GM12878 (cell line): ENCODE measurements at regions not wholly inside any gene's neighbourhood (a gene's known extent, or its start where the extent isn't known, plus 50 kb on each side); places are given as distances from the start of the nearest gene placed in this dataset.

Experiments used
- ATAC-seq: fragments of 200-7000 bp; cut with Tn5 transposase; 3 replicates; pipeline ENCODE4 v1.9.1; 2020; ENCODE audit warnings: mild to moderate bottlenecking, moderate library complexity
- BruUV-seq: library from RNA; stranded (reverse); fragments of 400-500 nt; replicated peaks from 2 replicates; lab custom pipeline; 2021; lab: Mats Ljungman, UMichigan
- CTCF ChIA-PET: fragments of 300-600 bp; sonication (Branson Sonifier 250); formaldehyde crosslinking; extraction: SDS; loops from one replicate; lab custom pipeline; 2021; ENCODE audit warnings: inconsistent platforms; lab: Yijun Ruan, JAX
- POLR2A ChIA-PET: fragments of 350-600 bp; formaldehyde crosslinking; extraction: SDS; loops from one replicate; lab custom pipeline; 2021; ENCODE audit warnings: inconsistent platforms; lab: Charles Lee
- RAD21 ChIA-PET: fragments of 300-600 bp; sonication (Branson Sonifier 250); formaldehyde crosslinking; loops from one replicate; lab custom pipeline; 2023; ENCODE audit warnings: antibody characterized with exemption; ENCODE audit not compliant: unreplicated experiment; lab: Charles Lee
- SMC1A ChIA-PET: fragments of 300-600 bp; sonication (Branson Sonifier 250); formaldehyde crosslinking; loops from one replicate; lab custom pipeline; 2023; ENCODE audit not compliant: unreplicated experiment, uncharacterized antibody; lab: Charles Lee
- DNase-seq: peaks from one replicate; pipeline ENCODE4 v3.0.0-alpha.2; 2011; ENCODE audit warnings: low read depth, low spot score
- FAIRE-seq: peaks from 3 replicates; lab custom pipeline; 2011; peaks lifted over from hg19 to GRCh38; lab: Jason Lieb, UNC
- H2AFZ ChIP-seq: 2 replicates; pipeline ENCODE4 v1.6.0; 2011; ENCODE audit warnings: low read depth, low read length, control low read depth; ENCODE audit not compliant: control insufficient read depth
- H3K27ac ChIP-seq: 2 replicates; pipeline ENCODE4 v1.5.1; 2011; ENCODE audit warnings: control low read depth; ENCODE audit not compliant: control insufficient read depth, insufficient read depth
- H3K27me3 ChIP-seq, 2 experiments: replicated peaks in 1 of 2; 2 replicates each; pipeline versions ENCODE4 v1.6.0 to v1.6.1; 2011; ENCODE audit warnings: low read length in 1 of 2; ENCODE audit not compliant: control insufficient read depth in 2 of 2, insufficient read depth in 2 of 2
- H3K36me3 ChIP-seq, 2 experiments: 2 replicates each; pipeline ENCODE4 v1.5.1; 2011; ENCODE audit warnings: low read length in 1 of 2; ENCODE audit not compliant: control insufficient read depth in 2 of 2, insufficient read depth in 2 of 2
- H3K4me1 ChIP-seq: 2 replicates; pipeline ENCODE4 v1.6.1; 2011; ENCODE audit warnings: mild to moderate bottlenecking, low read length, moderate library complexity, mixed read lengths; ENCODE audit not compliant: control insufficient read depth, insufficient read depth
- H3K4me2 ChIP-seq: 2 replicates; pipeline ENCODE4 v1.6.0; 2011; ENCODE audit warnings: control low read depth; ENCODE audit not compliant: control insufficient read depth, insufficient read depth
- H3K4me3 ChIP-seq: fragments of 200-600 bp; sonication (generic); 2 replicates; pipeline ENCODE4 v1.5.1; 2016
- H3K79me2 ChIP-seq: 2 replicates; pipeline ENCODE4 v1.6.0; 2011; ENCODE audit warnings: low read length; ENCODE audit not compliant: control insufficient read depth, insufficient read depth
- H3K9ac ChIP-seq: 2 replicates; pipeline ENCODE4 v1.8.0; 2011; ENCODE audit warnings: low read length, control low read depth, mixed read lengths; ENCODE audit not compliant: control insufficient read depth, insufficient read depth
- H3K9me3 ChIP-seq: replicated peaks from 3 replicates; pipeline ENCODE4 v1.5.1; 2011; ENCODE audit warnings: mild to moderate bottlenecking, low read length; ENCODE audit not compliant: control insufficient read depth, insufficient read depth
- H4K20me1 ChIP-seq: 2 replicates; pipeline ENCODE4 v1.6.0; 2011; ENCODE audit not compliant: control insufficient read depth, insufficient read depth
- BMI1 ChIP-seq: fragments of 450-650 bp; IDR thresholded peaks from 2 replicates; pipeline ENCODE4 v1.6.1; 2016; ENCODE audit warnings: mild to moderate bottlenecking, moderate library complexity, borderline replicate concordance
- CEBPB ChIP-seq, 2 experiments: fragments of 150-350 bp in 1 of 2; IDR thresholded peaks; 2 replicates each; pipeline ENCODE4 v1.6.1; 2012 to 2014; ENCODE audit warnings: low read depth in 2 of 2, low read length in 2 of 2, borderline replicate concordance in 1 of 2, inconsistent platforms in 1 of 2
- FOXK2 ChIP-seq: fragments of 450-650 bp; IDR thresholded peaks from 2 replicates; pipeline ENCODE4 v1.6.1; 2017; ENCODE audit warnings: mild to moderate bottlenecking, moderate library complexity
- HDAC6 ChIP-seq: fragments of 200-600 bp; sonication (generic); IDR thresholded peaks from one replicate; pipeline ENCODE4 v1.8.0; 2017; ENCODE audit warnings: antibody characterized with exemption; ENCODE audit not compliant: unreplicated experiment
- NR2F1 ChIP-seq: fragments of 450-650 bp; conservative IDR thresholded peaks from 2 replicates; pipeline ENCODE4 v1.6.1; 2017; ENCODE audit warnings: mild to moderate bottlenecking
- RAD21 ChIP-seq: IDR thresholded peaks from 2 replicates; pipeline ENCODE4 v1.6.1; 2011; ENCODE audit warnings: mild to moderate bottlenecking, low read depth, low read length, moderate library complexity; ENCODE audit not compliant: insufficient read depth
- SMARCA5 ChIP-seq: fragments of 450-650 bp; IDR thresholded peaks from 2 replicates; pipeline ENCODE4 v1.6.1; 2017; ENCODE audit warnings: mild to moderate bottlenecking
- SP1 ChIP-seq: IDR thresholded peaks from one replicate; pipeline ENCODE4 v1.6.1; 2011; ENCODE audit warnings: low read depth, low read length
- YY1 ChIP-seq: IDR thresholded peaks from 2 replicates; pipeline ENCODE4 v1.6.1; 2011; ENCODE audit warnings: low read depth, mild to moderate bottlenecking, low read length
- ZNF217 ChIP-seq: fragments of 450-650 bp; IDR thresholded peaks from 2 replicates; pipeline ENCODE4 v1.6.1; 2017; ENCODE audit warnings: antibody characterized with exemption, mild to moderate bottlenecking
- ZNF24 ChIP-seq: fragments of 450-650 bp; IDR thresholded peaks from 2 replicates; pipeline ENCODE4 v1.6.1; 2017; ENCODE audit warnings: antibody characterized with exemption, mild to moderate bottlenecking
- WGBS: methylation state at CpG from one replicate; pipeline ENCODE4 v1.1.6; 2016; ENCODE audit warnings: low lambda C conversion rate; ENCODE audit not compliant: insufficient replicate concordance, insufficient coverage; ENCODE audit errors: missing lambda C conversion rate; 5-methylcytosine and 5-hydroxymethylcytosine counted together
- in situ Hi-C: fragments of 300-500 bp; cut with MboI; formaldehyde crosslinking; loops from 9 replicates; pipeline ENCODE4 v1.14.3; 2018; ENCODE audit warnings: mixed read lengths
- intact Hi-C: fragments of 100-400 bp; cut with micrococcal nuclease; formaldehyde crosslinking; loops from one replicate; pipeline ENCODE4 v1.14.2; 2022; ENCODE audit not compliant: unreplicated experiment
- TF ChIP-seq, protein P1 (sequence below): fragments of 150-350 bp; IDR thresholded peaks from 2 replicates; pipeline ENCODE4 v1.6.1; 2014; ENCODE audit warnings: mild to moderate bottlenecking, low read depth, low read length
- TF ChIP-seq, protein P2 (sequence below): IDR thresholded peaks from 2 replicates; pipeline ENCODE4 v1.6.1; 2012; ENCODE audit warnings: improper control_type of control experiment, low read depth, low read length; ENCODE audit not compliant: insufficient replicate concordance
- TF ChIP-seq, protein P3 (sequence below): IDR thresholded peaks from 2 replicates; pipeline ENCODE4 v1.6.1; 2011; ENCODE audit warnings: borderline replicate concordance, low read depth, mild to moderate bottlenecking, moderate library complexity, mixed read lengths, low read length; ENCODE audit not compliant: insufficient read depth; ENCODE audit errors: extremely low read length
- TF ChIP-seq, protein P4 (sequence below): IDR thresholded peaks from 2 replicates; pipeline ENCODE4 v1.6.1; 2012; ENCODE audit warnings: low read depth, low read length, improper control_type of control experiment
- TF ChIP-seq, protein P5 (sequence below): fragments of 450-650 bp; IDR thresholded peaks from 2 replicates; pipeline ENCODE4 v1.6.1; 2018; ENCODE audit warnings: borderline replicate concordance, mild to moderate bottlenecking; ENCODE audit not compliant: partially characterized antibody

DNA sequence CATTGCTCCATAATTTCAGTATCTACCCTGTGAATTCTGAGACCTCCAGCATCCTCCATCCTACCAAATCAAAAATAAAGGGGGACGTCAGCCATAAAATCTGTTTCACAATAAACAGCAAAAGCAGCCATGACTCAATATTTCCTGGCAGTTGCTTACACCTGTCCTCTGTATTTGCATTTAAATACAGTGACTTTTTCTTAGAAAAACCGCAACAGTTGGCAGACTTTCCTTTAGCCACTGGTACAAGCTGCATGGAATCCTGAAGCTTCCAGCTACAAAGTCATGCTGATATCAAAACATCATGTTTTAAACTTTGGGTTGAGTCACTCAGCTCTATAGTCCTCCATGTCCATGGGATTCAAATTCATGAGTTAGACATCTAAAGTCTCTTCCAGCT lies 278.0 kb upstream of the KAZN start:
- ChIA-PET SMC1A (no interaction called here), RAD21 (no interaction called here), CTCF (no interaction called here)
- Histone ChIP-seq H3K36me3 (no peaks in the 10 kb centered on the region), H3K27ac (no peak overlapping the region), H4K20me1 (no peaks in the 10 kb centered on the region), H3K27me3 (no peaks in the 10 kb centered on the region), H3K79me2 (no peaks in the 10 kb centered on the region), H3K9ac (no peak overlapping the region), H3K4me3 (no peak overlapping the region), H2AFZ (no peak overlapping the region), H3K9me3 (no peaks in the 10 kb centered on the region; the same call in 2 of the 3 replicates)
- BruUV-seq = no TSS peak
- ATAC-seq = no peak
- intact Hi-C loops = no loop called here
- WGBS = 47% methylated on average over 2 of the region's 2 CpGs
- in situ Hi-C loops = no loop called here
- TF ChIP-seq, protein P1, sequence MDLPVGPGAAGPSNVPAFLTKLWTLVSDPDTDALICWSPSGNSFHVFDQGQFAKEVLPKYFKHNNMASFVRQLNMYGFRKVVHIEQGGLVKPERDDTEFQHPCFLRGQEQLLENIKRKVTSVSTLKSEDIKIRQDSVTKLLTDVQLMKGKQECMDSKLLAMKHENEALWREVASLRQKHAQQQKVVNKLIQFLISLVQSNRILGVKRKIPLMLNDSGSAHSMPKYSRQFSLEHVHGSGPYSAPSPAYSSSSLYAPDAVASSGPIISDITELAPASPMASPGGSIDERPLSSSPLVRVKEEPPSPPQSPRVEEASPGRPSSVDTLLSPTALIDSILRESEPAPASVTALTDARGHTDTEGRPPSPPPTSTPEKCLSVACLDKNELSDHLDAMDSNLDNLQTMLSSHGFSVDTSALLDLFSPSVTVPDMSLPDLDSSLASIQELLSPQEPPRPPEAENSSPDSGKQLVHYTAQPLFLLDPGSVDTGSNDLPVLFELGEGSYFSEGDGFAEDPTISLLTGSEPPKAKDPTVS = no peak
- TF ChIP-seq, protein P2, sequence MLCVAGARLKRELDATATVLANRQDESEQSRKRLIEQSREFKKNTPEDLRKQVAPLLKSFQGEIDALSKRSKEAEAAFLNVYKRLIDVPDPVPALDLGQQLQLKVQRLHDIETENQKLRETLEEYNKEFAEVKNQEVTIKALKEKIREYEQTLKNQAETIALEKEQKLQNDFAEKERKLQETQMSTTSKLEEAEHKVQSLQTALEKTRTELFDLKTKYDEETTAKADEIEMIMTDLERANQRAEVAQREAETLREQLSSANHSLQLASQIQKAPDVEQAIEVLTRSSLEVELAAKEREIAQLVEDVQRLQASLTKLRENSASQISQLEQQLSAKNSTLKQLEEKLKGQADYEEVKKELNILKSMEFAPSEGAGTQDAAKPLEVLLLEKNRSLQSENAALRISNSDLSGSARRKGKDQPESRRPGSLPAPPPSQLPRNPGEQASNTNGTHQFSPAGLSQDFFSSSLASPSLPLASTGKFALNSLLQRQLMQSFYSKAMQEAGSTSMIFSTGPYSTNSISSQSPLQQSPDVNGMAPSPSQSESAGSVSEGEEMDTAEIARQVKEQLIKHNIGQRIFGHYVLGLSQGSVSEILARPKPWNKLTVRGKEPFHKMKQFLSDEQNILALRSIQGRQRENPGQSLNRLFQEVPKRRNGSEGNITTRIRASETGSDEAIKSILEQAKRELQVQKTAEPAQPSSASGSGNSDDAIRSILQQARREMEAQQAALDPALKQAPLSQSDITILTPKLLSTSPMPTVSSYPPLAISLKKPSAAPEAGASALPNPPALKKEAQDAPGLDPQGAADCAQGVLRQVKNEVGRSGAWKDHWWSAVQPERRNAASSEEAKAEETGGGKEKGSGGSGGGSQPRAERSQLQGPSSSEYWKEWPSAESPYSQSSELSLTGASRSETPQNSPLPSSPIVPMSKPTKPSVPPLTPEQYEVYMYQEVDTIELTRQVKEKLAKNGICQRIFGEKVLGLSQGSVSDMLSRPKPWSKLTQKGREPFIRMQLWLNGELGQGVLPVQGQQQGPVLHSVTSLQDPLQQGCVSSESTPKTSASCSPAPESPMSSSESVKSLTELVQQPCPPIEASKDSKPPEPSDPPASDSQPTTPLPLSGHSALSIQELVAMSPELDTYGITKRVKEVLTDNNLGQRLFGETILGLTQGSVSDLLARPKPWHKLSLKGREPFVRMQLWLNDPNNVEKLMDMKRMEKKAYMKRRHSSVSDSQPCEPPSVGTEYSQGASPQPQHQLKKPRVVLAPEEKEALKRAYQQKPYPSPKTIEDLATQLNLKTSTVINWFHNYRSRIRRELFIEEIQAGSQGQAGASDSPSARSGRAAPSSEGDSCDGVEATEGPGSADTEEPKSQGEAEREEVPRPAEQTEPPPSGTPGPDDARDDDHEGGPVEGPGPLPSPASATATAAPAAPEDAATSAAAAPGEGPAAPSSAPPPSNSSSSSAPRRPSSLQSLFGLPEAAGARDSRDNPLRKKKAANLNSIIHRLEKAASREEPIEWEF = no peak
- TF ChIP-seq HDAC6 (no peak), RAD21 (no peak), ZNF217 (no peak), SP1 (no peak), SMARCA5 (no peak), BMI1 (no peak), CEBPB (IDR thresholded peaks at IDR 0.05; ENCODE audit: borderline replicate concordance in 1 of 2, low read depth in 2 of 2, low read length in 2 of 2) (no peak), ZNF24 (no peak), NR2F1 (no peak), FOXK2 (no peak), YY1 (no peak)
- TF ChIP-seq, protein P3, sequence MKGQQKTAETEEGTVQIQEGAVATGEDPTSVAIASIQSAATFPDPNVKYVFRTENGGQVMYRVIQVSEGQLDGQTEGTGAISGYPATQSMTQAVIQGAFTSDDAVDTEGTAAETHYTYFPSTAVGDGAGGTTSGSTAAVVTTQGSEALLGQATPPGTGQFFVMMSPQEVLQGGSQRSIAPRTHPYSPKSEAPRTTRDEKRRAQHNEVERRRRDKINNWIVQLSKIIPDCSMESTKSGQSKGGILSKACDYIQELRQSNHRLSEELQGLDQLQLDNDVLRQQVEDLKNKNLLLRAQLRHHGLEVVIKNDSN = no peak
- TF ChIP-seq, protein P4, sequence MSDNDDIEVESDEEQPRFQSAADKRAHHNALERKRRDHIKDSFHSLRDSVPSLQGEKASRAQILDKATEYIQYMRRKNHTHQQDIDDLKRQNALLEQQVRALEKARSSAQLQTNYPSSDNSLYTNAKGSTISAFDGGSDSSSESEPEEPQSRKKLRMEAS = no peak
- TF ChIP-seq, protein P5, sequence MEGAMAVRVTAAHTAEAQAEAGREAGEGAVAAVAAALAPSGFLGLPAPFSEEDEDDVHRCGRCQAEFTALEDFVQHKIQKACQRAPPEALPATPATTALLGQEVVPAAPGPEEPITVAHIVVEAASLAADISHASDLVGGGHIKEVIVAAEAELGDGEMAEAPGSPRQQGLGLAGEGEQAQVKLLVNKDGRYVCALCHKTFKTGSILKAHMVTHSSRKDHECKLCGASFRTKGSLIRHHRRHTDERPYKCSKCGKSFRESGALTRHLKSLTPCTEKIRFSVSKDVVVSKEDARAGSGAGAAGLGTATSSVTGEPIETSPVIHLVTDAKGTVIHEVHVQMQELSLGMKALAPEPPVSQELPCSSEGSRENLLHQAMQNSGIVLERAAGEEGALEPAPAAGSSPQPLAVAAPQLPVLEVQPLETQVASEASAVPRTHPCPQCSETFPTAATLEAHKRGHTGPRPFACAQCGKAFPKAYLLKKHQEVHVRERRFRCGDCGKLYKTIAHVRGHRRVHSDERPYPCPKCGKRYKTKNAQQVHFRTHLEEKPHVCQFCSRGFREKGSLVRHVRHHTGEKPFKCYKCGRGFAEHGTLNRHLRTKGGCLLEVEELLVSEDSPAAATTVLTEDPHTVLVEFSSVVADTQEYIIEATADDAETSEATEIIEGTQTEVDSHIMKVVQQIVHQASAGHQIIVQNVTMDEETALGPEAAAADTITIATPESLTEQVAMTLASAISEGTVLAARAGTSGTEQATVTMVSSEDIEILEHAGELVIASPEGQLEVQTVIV = no peak
- TF ChIP-seq, all 136 proteins: peak for 0
- DNase-seq (no peak), FAIRE-seq (no peak)
- no peaks in the 10 kb centered on the region for H3K4me1 ChIP-seq
- no peak overlapping the region for H3K4me2 ChIP-seq
- POLR2A ChIA-PET = no interaction called here
